Vagina (tissue), 2 donors: ENCODE measurements at regions not wholly inside any gene's neighbourhood (a gene's known extent, or its start where the extent isn't known, plus 50 kb on each side); places are given as distances from the start of the nearest gene placed in this dataset.

ENCODE experiments used
- POLR2A ChIP-seq, 2 donors: fragments of 450-650 bp; IDR thresholded peaks; one replicate each; pipeline ENCODE4 v1.6.1; 2017; ENCODE audit warnings: antibody characterized with exemption in 2 of 2, mild to moderate bottlenecking in 2 of 2, moderate library complexity in 2 of 2
- POLR2AphosphoS5 ChIP-seq, 2 donors: sonication (generic); formaldehyde crosslinking; IDR thresholded peaks; one replicate each; pipeline ENCODE4 v1.9.0; 2017; ENCODE audit warnings: antibody characterized with exemption in 2 of 2, mild to moderate bottlenecking in 2 of 2, low read depth in 1 of 2; ENCODE audit not compliant: insufficient read depth in 1 of 2
- TF ChIP-seq, protein P1 (sequence below), 3 experiments: fragments of 450-650 bp in 2 of 3; fragments of 200-600 bp in 1 of 3; sonication (generic) in 1 of 3; IDR thresholded peaks; one replicate each; pipeline ENCODE4 v1.5.1; 2017 to 2019; ENCODE audit warnings: antibody characterized with exemption in 3 of 3, mild to moderate bottlenecking in 2 of 3, moderate library complexity in 2 of 3

DNA sequence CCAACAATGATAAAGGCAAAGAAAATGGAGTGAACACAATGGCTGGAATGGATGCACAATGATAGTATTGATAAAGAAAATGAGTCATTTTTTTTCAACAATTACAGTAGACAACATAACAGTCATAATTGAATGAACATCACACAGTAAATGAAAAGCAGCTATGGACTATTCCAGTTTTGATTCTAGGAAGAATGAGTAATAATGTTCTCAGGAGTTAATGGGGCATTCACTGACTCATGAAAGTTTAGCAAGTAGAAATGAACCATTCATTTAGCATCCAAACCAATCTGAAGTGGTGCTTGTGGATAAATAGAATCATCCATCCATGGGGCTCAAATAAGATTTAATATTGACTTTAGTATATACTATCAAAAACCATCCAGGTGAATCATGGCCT, 1029.5 kb upstream of the GJE1 start:
- TF ChIP-seq, protein P1, sequence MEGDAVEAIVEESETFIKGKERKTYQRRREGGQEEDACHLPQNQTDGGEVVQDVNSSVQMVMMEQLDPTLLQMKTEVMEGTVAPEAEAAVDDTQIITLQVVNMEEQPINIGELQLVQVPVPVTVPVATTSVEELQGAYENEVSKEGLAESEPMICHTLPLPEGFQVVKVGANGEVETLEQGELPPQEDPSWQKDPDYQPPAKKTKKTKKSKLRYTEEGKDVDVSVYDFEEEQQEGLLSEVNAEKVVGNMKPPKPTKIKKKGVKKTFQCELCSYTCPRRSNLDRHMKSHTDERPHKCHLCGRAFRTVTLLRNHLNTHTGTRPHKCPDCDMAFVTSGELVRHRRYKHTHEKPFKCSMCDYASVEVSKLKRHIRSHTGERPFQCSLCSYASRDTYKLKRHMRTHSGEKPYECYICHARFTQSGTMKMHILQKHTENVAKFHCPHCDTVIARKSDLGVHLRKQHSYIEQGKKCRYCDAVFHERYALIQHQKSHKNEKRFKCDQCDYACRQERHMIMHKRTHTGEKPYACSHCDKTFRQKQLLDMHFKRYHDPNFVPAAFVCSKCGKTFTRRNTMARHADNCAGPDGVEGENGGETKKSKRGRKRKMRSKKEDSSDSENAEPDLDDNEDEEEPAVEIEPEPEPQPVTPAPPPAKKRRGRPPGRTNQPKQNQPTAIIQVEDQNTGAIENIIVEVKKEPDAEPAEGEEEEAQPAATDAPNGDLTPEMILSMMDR (IDR thresholded peaks at IDR 0.05), result no peak
- TF ChIP-seq POLR2AphosphoS5 (IDR thresholded peaks at IDR 0.05; ENCODE audit: insufficient read depth in 1 of 2, low read depth in 1 of 2) (no peak), POLR2A (IDR thresholded peaks at IDR 0.05) (no peak)
